ENCODE measurements at regions not wholly inside any gene's neighbourhood (a gene's known extent, or its start where the extent isn't known, plus 50 kb on each side); places are given as distances from the start of the nearest gene placed in this dataset.

DNA sequence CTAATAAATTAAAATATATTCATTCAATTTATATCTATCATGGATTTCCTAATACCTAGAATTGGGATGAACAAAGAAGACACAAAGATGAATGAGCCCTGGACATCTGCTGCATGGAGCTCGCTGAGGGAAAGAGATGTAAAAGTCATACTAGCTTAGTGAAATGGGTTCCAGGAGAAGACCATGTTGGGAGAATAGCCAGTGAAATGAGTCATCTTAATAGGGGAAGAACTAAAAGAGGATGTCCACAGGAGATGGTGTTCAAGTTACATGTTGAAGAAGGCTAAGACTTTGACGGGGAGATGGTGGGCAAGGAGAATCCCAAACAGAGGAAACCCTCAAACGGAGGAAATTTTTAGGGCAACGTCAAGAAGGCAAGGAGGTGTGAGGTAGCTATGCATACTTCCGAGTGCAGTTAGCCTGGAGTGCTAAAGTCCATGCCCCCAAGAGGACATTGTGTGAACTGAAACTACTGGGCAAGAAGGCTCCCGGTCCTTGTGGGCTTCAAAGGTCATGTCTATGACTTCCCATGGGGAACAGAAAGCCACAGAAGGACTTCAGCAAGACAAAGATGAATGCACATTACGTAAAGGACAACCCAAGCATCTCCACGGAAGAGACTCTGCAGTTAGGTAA is 220.5 kb upstream of the CDH11 start:
- TF ChIP-seq, protein P1, sequence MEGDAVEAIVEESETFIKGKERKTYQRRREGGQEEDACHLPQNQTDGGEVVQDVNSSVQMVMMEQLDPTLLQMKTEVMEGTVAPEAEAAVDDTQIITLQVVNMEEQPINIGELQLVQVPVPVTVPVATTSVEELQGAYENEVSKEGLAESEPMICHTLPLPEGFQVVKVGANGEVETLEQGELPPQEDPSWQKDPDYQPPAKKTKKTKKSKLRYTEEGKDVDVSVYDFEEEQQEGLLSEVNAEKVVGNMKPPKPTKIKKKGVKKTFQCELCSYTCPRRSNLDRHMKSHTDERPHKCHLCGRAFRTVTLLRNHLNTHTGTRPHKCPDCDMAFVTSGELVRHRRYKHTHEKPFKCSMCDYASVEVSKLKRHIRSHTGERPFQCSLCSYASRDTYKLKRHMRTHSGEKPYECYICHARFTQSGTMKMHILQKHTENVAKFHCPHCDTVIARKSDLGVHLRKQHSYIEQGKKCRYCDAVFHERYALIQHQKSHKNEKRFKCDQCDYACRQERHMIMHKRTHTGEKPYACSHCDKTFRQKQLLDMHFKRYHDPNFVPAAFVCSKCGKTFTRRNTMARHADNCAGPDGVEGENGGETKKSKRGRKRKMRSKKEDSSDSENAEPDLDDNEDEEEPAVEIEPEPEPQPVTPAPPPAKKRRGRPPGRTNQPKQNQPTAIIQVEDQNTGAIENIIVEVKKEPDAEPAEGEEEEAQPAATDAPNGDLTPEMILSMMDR (IDR thresholded peaks at IDR 0.05): no peak
- TF ChIP-seq POLR2A (IDR thresholded peaks at IDR 0.05): no peak

All from breast epithelium (tissue), 3 donors.